ENCODE measurements at regions not wholly inside any gene's neighbourhood (a gene's known extent, or its start where the extent isn't known, plus 50 kb on each side); places are given as distances from the start of the nearest gene placed in this dataset.

- no peak for TF ChIP-seq DEAF1 (CRISPR knock-in tag; IDR thresholded peaks at IDR 0.05)
- no peak for TF ChIP-seq ZNF143 (CRISPR knock-in tag; IDR thresholded peaks at IDR 0.05)
- TF ChIP-seq MCM3 (IDR thresholded peaks at IDR 0.05): no peak
- TF ChIP-seq TBL1XR1 (IDR thresholded peaks at IDR 0.05; ENCODE audit: low read length in 2 of 2): no peak
- TF ChIP-seq, protein P1, sequence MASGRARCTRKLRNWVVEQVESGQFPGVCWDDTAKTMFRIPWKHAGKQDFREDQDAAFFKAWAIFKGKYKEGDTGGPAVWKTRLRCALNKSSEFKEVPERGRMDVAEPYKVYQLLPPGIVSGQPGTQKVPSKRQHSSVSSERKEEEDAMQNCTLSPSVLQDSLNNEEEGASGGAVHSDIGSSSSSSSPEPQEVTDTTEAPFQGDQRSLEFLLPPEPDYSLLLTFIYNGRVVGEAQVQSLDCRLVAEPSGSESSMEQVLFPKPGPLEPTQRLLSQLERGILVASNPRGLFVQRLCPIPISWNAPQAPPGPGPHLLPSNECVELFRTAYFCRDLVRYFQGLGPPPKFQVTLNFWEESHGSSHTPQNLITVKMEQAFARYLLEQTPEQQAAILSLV (tag; IDR thresholded peaks at IDR 0.05): no peak
- peak; percentile 98 for TF ChIP-seq ATF3 (IDR thresholded peaks at IDR 0.05)
- TF ChIP-seq ATF3 (CRISPR knock-in tag; conservative IDR thresholded peaks at IDR 0.05): peak; percentile 47
- TF ChIP-seq NR2C1 (IDR thresholded peaks at IDR 0.05): no peak
- 0 out of 2 replicates have a peak, but pooled peaks have one; percentile 12 for TF ChIP-seq NR2C1 (tag; IDR thresholded peaks at IDR 0.05)
- no peak for TF ChIP-seq HOXB6 (CRISPR knock-in tag; IDR thresholded peaks at IDR 0.05; ENCODE audit: borderline replicate concordance)
- peak; percentile 52 for TF ChIP-seq CCNT2 (IDR thresholded peaks at IDR 0.05; ENCODE audit: borderline replicate concordance, extremely low read depth, insufficient read length, low read depth, low read length)
- no peak for TF ChIP-seq ZBTB11 (CRISPR knock-in tag; IDR thresholded peaks at IDR 0.05)
- TF ChIP-seq, protein P2, sequence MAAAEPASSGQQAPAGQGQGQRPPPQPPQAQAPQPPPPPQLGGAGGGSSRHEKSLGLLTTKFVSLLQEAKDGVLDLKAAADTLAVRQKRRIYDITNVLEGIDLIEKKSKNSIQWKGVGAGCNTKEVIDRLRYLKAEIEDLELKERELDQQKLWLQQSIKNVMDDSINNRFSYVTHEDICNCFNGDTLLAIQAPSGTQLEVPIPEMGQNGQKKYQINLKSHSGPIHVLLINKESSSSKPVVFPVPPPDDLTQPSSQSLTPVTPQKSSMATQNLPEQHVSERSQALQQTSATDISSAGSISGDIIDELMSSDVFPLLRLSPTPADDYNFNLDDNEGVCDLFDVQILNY (CRISPR knock-in tag; IDR thresholded peaks at IDR 0.05): no peak
- TF ChIP-seq TCF7L2 (IDR thresholded peaks at IDR 0.05; ENCODE audit: low read depth, low read length): no peak
Measured at GRCh38 chr2:37561615-37562569, 109.5 kb downstream of the CDC42EP3 start (continued).

Measured in K562 (cell line).